HEK293T (cell line): ENCODE measurements at regions not wholly inside any gene's neighbourhood (a gene's known extent, or its start where the extent isn't known, plus 50 kb on each side); places are given as distances from the start of the nearest gene placed in this dataset.

ENCODE experiments used
- BHLHE40 ChIP-seq: fragments of 450-650 bp; IDR thresholded peaks from 2 replicates; pipeline ENCODE4 v1.6.1; 2016; ENCODE audit warnings: mild to moderate bottlenecking, moderate library complexity, borderline replicate concordance
- CTBP1 ChIP-seq: fragments of 450-650 bp; IDR thresholded peaks from 2 replicates; pipeline ENCODE4 v1.6.1; 2016; ENCODE audit warnings: borderline replicate concordance
- ELF4 ChIP-seq: fragments of 450-650 bp; IDR thresholded peaks from 2 replicates; pipeline ENCODE4 v1.6.1; 2017; ENCODE audit warnings: antibody characterized with exemption
- FOXA1 ChIP-seq: fragments of 450-650 bp; IDR thresholded peaks from 2 replicates; pipeline ENCODE4 v1.6.1; 2016; ENCODE audit warnings: mild to moderate bottlenecking
- FOXK2 ChIP-seq: fragments of 450-650 bp; IDR thresholded peaks from 2 replicates; pipeline ENCODE4 v1.6.1; 2016; ENCODE audit warnings: mild to moderate bottlenecking
- HDGF ChIP-seq: fragments of 450-650 bp; IDR thresholded peaks from 2 replicates; pipeline ENCODE4 v1.6.1; 2017; ENCODE audit warnings: antibody characterized with exemption, borderline replicate concordance
- SP1 ChIP-seq: fragments of 450-650 bp; IDR thresholded peaks from 2 replicates; pipeline ENCODE4 v1.6.1; 2017
- SUZ12 ChIP-seq: fragments of 450-650 bp; IDR thresholded peaks from 2 replicates; pipeline ENCODE4 v1.6.1; 2016; ENCODE audit warnings: mild to moderate bottlenecking
- TARDBP ChIP-seq: fragments of 450-650 bp; IDR thresholded peaks from 2 replicates; pipeline ENCODE4 v1.6.1; 2016

GRCh38 chr5:112656451-112656850, 81.2 kb upstream of the APC start:
- TF ChIP-seq BHLHE40 (no peak), HDGF (no peak), SP1 (no peak), FOXK2 (no peak), ELF4 (no peak), TARDBP (no peak), FOXA1 (no peak), CTBP1 (no peak), SUZ12 (no peak)
